SK-N-MC (cell line): ENCODE measurements at regions not wholly inside any gene's neighbourhood (a gene's known extent, or its start where the extent isn't known, plus 50 kb on each side); places are given as distances from the start of the nearest gene placed in this dataset.

Experiments
- EZH2 ChIP-seq: fragments of 200-600 bp; sonication (generic); IDR thresholded peaks from one replicate; pipeline ENCODE4 v1.6.1; 2017; ENCODE audit warnings: antibody characterized with exemption
- POLR2AphosphoS5 ChIP-seq: IDR thresholded peaks from 2 replicates; pipeline ENCODE4 v1.6.1; 2012; ENCODE audit warnings: mild to moderate bottlenecking, low read depth, low read length, borderline replicate concordance

DNA sequence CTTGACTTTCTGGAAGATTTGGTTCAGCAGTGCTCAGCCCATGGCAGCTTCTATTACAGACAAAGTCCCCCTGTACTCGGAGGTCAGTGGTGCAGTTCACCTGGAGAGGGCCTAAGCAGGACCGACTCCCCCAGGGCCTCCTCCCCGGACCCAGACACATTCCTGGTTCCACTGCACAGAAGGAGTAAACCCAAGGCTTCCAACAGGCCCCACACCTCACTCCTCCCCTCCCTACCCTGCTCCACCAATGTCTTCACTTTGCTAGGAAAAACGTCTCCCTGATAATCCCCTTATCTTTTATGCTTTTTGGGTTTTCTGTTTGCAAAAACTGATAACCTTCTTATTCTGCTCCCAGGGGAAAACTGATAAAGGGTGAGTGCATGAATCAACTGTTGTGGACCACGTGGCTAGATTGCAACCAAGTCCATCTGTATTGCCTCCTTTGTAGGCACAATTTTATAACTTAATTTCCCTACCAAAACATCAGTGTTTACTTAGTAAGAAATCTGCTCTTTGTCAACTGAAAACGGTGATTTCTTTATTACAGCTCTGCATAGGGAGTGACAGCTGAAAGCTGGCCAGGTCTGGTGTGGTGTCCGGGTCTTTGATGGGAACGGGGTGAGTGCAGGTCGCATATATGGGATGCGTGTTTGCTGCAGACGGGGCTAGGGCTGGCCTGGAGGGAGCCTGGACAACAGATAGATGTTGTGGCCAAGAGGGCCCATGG lies 202.5 kb downstream of the GLI2 start:
- TF ChIP-seq POLR2AphosphoS5 (no peak), EZH2 (no peak)
